Mucosa of descending colon (tissue), 3 donors: ENCODE measurements at regions not wholly inside any gene's neighbourhood (a gene's known extent, or its start where the extent isn't known, plus 50 kb on each side); places are given as distances from the start of the nearest gene placed in this dataset.
A peak's percentile ranks its signal among the peaks of the same experiment; 100 is the strongest.

Experiments used
- ATAC-seq: fragments of 200-7000 bp; cut with Tn5 transposase; one replicate; pipeline ENCODE4 v1.9.1; 2020; ENCODE audit warnings: mild to moderate bottlenecking, moderate library complexity
- DNase-seq, 3 donors: peaks; one replicate each; pipeline ENCODE4 v3.0.0-alpha.2; 2020
- H3K36me3 ChIP-seq: fragments of 200-600 bp; one replicate; pipeline ENCODE4 v1.8.0; 2021; ENCODE audit warnings: low read depth, mild to moderate bottlenecking
- H3K4me1 ChIP-seq: fragments of 200-600 bp; one replicate; pipeline ENCODE4 v1.8.0; 2021; ENCODE audit warnings: low read depth, mild to moderate bottlenecking
- H3K4me3 ChIP-seq: fragments of 200-600 bp; one replicate; pipeline ENCODE4 v1.8.0; 2021; ENCODE audit warnings: mild to moderate bottlenecking
- H3K9me3 ChIP-seq: fragments of 200-600 bp; one replicate; pipeline ENCODE4 v1.8.0; 2021; ENCODE audit warnings: mild to moderate bottlenecking
- intact Hi-C, 2 donors: fragments of 100-400 bp; cut with DNase I in 1 of 2; cut with micrococcal nuclease in 1 of 2; formaldehyde crosslinking; loops; one replicate each; pipeline versions ENCODE4 v1.11.0 to v1.11.1; 2022; cut with DNase I, micrococcal nuclease
- TF ChIP-seq, protein P1 (sequence below): fragments of 200-600 bp; IDR thresholded peaks from one replicate; pipeline ENCODE4 v1.8.0; 2022; ENCODE audit warnings: antibody characterized with exemption, mild to moderate bottlenecking
- donor health status: DM: no; HTN: no; CAD: no; lungs with moderate emphysema.
- donor health status: DM: no; HTN: no; CAD: no.
- donor health status: DM: no; HTN: yes; CAD: no.

- Histone ChIP-seq H3K36me3 (no peaks in the 10 kb centered on the region), H3K4me1 (no peaks in the 10 kb centered on the region), H3K9me3 (no peaks in the 10 kb centered on the region), H3K4me3 (no peak overlapping the region)
- ATAC-seq = no peak
- DNase-seq = no peak
- intact Hi-C loops = no loop called here
- TF ChIP-seq, protein P1, sequence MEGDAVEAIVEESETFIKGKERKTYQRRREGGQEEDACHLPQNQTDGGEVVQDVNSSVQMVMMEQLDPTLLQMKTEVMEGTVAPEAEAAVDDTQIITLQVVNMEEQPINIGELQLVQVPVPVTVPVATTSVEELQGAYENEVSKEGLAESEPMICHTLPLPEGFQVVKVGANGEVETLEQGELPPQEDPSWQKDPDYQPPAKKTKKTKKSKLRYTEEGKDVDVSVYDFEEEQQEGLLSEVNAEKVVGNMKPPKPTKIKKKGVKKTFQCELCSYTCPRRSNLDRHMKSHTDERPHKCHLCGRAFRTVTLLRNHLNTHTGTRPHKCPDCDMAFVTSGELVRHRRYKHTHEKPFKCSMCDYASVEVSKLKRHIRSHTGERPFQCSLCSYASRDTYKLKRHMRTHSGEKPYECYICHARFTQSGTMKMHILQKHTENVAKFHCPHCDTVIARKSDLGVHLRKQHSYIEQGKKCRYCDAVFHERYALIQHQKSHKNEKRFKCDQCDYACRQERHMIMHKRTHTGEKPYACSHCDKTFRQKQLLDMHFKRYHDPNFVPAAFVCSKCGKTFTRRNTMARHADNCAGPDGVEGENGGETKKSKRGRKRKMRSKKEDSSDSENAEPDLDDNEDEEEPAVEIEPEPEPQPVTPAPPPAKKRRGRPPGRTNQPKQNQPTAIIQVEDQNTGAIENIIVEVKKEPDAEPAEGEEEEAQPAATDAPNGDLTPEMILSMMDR = no peak
Measured at GRCh38 chr11:134544095-134544815, 132.2 kb upstream of the B3GAT1 start.

DNA sequence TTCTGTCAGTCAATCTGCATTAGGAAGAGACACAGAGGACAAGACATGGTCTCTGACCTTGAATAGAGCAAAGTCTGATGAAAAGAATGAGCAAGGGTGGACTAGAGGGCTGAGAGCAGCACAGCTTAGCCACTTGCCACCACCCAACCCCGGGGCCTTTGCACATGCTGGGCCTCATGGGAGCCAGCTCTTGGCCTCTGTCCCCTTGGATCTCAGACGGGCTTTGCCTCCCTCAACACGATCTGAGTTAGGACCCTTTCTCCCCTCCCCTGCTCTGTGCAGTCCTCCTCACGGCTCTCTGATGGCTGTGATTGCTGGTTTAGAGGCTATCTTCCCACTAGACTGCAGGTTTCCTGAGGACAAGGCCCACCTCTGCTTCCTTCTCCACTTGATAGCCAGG is 131.6 kb upstream of the B3GAT1 start:
- no peaks in the 10 kb centered on the region for H3K4me1 ChIP-seq
- ATAC-seq (no peak), DNase-seq (no peak)
- intact Hi-C loops = no loop called here
- TF ChIP-seq, protein P1 = no peak
- H3K36me3 ChIP-seq = no peaks in the 10 kb centered on the region
- H3K9me3 ChIP-seq = no peaks in the 10 kb centered on the region
- no peak overlapping the region for H3K4me3 ChIP-seq

DNA sequence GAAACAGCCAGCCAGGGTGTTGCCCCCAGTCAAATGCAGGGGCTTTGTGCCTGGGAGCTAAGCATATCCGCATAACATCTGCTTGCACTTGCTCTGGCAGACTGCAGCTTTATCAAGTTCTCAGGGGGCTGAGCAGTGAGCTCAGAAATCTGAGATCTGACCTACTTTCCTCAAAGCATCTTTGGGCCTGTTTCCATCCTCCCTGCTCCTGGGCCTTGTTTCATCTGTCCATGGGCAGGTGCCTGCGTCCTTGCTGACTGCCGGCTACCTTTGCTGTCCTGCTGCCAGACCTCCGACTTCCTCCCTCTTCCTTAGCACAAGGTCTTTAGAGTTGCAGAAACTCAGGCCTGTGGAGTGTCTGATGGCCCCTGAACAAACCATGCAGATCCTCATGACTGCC is 131.2 kb upstream of the B3GAT1 start:
- no peak overlapping the region for H3K4me3 ChIP-seq
- H3K36me3 ChIP-seq = no peaks in the 10 kb centered on the region
- ATAC-seq (no peak), DNase-seq (no peak)
- intact Hi-C loops = no loop called here
- TF ChIP-seq, protein P1 = no peak
- no peaks in the 10 kb centered on the region for H3K4me1 ChIP-seq
- H3K9me3 ChIP-seq = no peaks in the 10 kb centered on the region

- Histone ChIP-seq H3K4me3 (no peak overlapping the region), H3K36me3 (no peaks in the 10 kb centered on the region), H3K4me1 (no peaks in the 10 kb centered on the region), H3K9me3 (no peaks in the 10 kb centered on the region)
- ATAC-seq (peak; percentile 82), DNase-seq (peak in 2 of 3 donors; percentile 62 to 78)
- intact Hi-C loops = no loop called here
- TF ChIP-seq, protein P1 = no peak
Measured at GRCh38 chr11:134542401-134543165, 130.5 kb upstream of the B3GAT1 start.

- H3K9me3 ChIP-seq = no peaks in the 10 kb centered on the region
- ATAC-seq (no peak), DNase-seq (no peak)
- intact Hi-C loops = no loop called here
- no peak overlapping the region for H3K4me3 ChIP-seq
- TF ChIP-seq, protein P1 = no peak
- H3K36me3 ChIP-seq = no peaks in the 10 kb centered on the region
- H3K4me1 ChIP-seq = no peaks in the 10 kb centered on the region
Measured at GRCh38 chr11:134541951-134542350, 129.9 kb upstream of the B3GAT1 start.
